ENCODE measurements at regions not wholly inside any gene's neighbourhood (a gene's known extent, or its start where the extent isn't known, plus 50 kb on each side); places are given as distances from the start of the nearest gene placed in this dataset.

- Histone ChIP-seq H3K27me3 (ENCODE audit: insufficient read depth) (no peaks in the 10 kb centered on the region), H3K79me2 (ENCODE audit: insufficient read depth) (no peaks in the 10 kb centered on the region), H3K27ac (ENCODE audit: low read depth in 2 of 2, low read length in 1 of 2) (no peak overlapping the region), H3K36me3 (replicated peaks in 1 of 2; ENCODE audit: control insufficient read depth in 1 of 2, insufficient read depth in 2 of 2, low read length in 1 of 2) (no peaks in the 10 kb centered on the region), H2AFZ (ENCODE audit: low read depth) (no peak overlapping the region), H3K9me2 (no peaks in the 10 kb centered on the region), H3K9me3 (0 out of 2 replicates have a peak, but pooled peaks cover 5% of the 10 kb centered on the region), H3K4me1 (ENCODE audit: control insufficient read depth in 1 of 2, insufficient read depth in 2 of 2, low read depth in 1 of 2, low read length in 1 of 2) (no peaks in the 10 kb centered on the region; a peak in 2 of 4 replicates), H3K4me2 (no peak overlapping the region), H4K20me1 (ENCODE audit: insufficient read depth) (no peaks in the 10 kb centered on the region), H3K9ac (no peak overlapping the region), H3F3A (replicated peaks; ENCODE audit: insufficient read depth) (peaks cover 7% of the 10 kb centered on the region), H3K4me3 (ENCODE audit: low read depth in 2 of 2, low read length in 1 of 2) (no peak overlapping the region)
- ChIA-PET POLR2A (no interaction called here), CTCF (no interaction called here)
- 15% methylated on average over 2 of the region's 2 CpGs for WGBS (ENCODE audit: low lambda C conversion rate)
- no peak for TF ChIP-seq REST (IDR thresholded peaks at IDR 0.05; ENCODE audit: low read depth, low read length)
- no peak for TF ChIP-seq FOXM1 (IDR thresholded peaks at IDR 0.05; ENCODE audit: low read depth)
- peak; percentile 44; the same call in 1 of the 2 replicates for TF ChIP-seq USF1 (IDR thresholded peaks at IDR 0.05; ENCODE audit: borderline replicate concordance, low read depth)
- DNase-seq = no peak
Measured at GRCh38 chr1:68954841-68955240, 458.0 kb upstream of the DEPDC1 start.

- TF ChIP-seq RAD21 (IDR thresholded peaks at IDR 0.05; ENCODE audit: low read length) (no peak), FOXM1 (IDR thresholded peaks at IDR 0.05; ENCODE audit: low read depth) (no peak), GATA2 (CRISPR knock-in tag; IDR thresholded peaks at IDR 0.05) (no peak), FOXJ3 (CRISPR knock-in tag; IDR thresholded peaks at IDR 0.05) (no peak), FOSL2 (IDR thresholded peaks at IDR 0.05; ENCODE audit: borderline replicate concordance, low read depth) (no peak)
- Histone ChIP-seq H3K4me3 (ENCODE audit: low read depth in 2 of 2, low read length in 1 of 2) (no peak overlapping the region), H3K27ac (ENCODE audit: low read depth in 2 of 2, low read length in 1 of 2) (no peak overlapping the region), H3F3A (replicated peaks; ENCODE audit: insufficient read depth) (peaks cover 7% of the 10 kb centered on the region), H3K9me3 (0 out of 2 replicates have a peak, but pooled peaks cover 5% of the 10 kb centered on the region), H3K4me2 (no peak overlapping the region), H4K20me1 (ENCODE audit: insufficient read depth) (no peaks in the 10 kb centered on the region), H2AFZ (ENCODE audit: low read depth) (no peak overlapping the region), H3K9me2 (no peaks in the 10 kb centered on the region), H3K27me3 (ENCODE audit: insufficient read depth) (no peaks in the 10 kb centered on the region), H3K4me1 (ENCODE audit: control insufficient read depth in 1 of 2, insufficient read depth in 2 of 2, low read depth in 1 of 2, low read length in 1 of 2) (no peaks in the 10 kb centered on the region; a peak in 2 of 4 replicates), H3K79me2 (ENCODE audit: insufficient read depth) (no peaks in the 10 kb centered on the region), H3K9ac (no peak overlapping the region), H3K36me3 (replicated peaks in 1 of 2; ENCODE audit: control insufficient read depth in 1 of 2, insufficient read depth in 2 of 2, low read length in 1 of 2) (no peaks in the 10 kb centered on the region)
- WGBS (ENCODE audit: low lambda C conversion rate) = 7% methylated on average over 5 of the region's 5 CpGs
- no peak for DNase-seq
- ChIA-PET CTCF (no interaction called here), POLR2A (no interaction called here)
Measured at GRCh38 chr1:68955424-68955823, 458.5 kb upstream of the DEPDC1 start.

DNA sequence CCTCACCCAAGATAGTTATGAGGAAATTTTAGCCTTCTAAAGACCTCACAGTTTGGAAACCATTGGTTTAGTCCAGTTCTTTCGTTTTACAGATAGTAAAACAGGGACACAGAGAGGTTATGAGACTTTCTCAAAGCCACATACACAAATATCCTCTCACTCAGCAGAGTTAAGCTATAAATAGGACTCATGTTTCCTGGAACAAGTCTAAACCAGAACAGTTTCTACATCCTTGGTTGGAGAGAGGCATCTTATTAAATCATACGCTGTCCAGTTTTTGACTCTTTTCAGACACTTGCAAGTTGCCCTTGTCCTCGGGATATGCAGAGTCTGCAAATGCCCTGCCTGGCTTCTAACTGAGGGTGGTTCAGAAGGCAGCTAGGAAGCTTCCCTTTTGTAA lies 462.1 kb upstream of the DEPDC1 start:
- no peak overlapping the region for H3K27ac ChIP-seq (ENCODE audit: low read depth in 2 of 2, low read length in 1 of 2)
- H3K27me3 ChIP-seq (ENCODE audit: insufficient read depth) = no peaks in the 10 kb centered on the region
- no peaks in the 10 kb centered on the region for H3K9me2 ChIP-seq
- no peak overlapping the region for H3K4me3 ChIP-seq (ENCODE audit: low read depth in 2 of 2, low read length in 1 of 2)
- CTCF ChIA-PET = no interaction called here
- H3K9ac ChIP-seq = no peak overlapping the region
- H4K20me1 ChIP-seq (ENCODE audit: insufficient read depth) = no peaks in the 10 kb centered on the region
- 0 out of 2 replicates have a peak, but pooled peaks cover 3% of the 10 kb centered on the region for H3K9me3 ChIP-seq
- WGBS (ENCODE audit: low lambda C conversion rate) = 47% methylated on average over 3 of the region's 3 CpGs
- H3K79me2 ChIP-seq (ENCODE audit: insufficient read depth) = no peaks in the 10 kb centered on the region
- H3F3A ChIP-seq (replicated peaks; ENCODE audit: insufficient read depth) = peaks cover 7% of the 10 kb centered on the region
- POLR2A ChIA-PET = no interaction called here
- no peaks in the 10 kb centered on the region; a peak in 2 of 4 replicates for H3K4me1 ChIP-seq (ENCODE audit: control insufficient read depth in 1 of 2, insufficient read depth in 2 of 2, low read depth in 1 of 2, low read length in 1 of 2)
- H3K36me3 ChIP-seq (replicated peaks in 1 of 2; ENCODE audit: control insufficient read depth in 1 of 2, insufficient read depth in 2 of 2, low read length in 1 of 2) = no peaks in the 10 kb centered on the region
- no peak for DNase-seq
- H2AFZ ChIP-seq (ENCODE audit: low read depth) = no peak overlapping the region
- no peak overlapping the region for H3K4me2 ChIP-seq
- TF ChIP-seq TAF1 (IDR thresholded peaks at IDR 0.05; ENCODE audit: borderline replicate concordance, low read depth, low read length) (no peak), FOXM1 (IDR thresholded peaks at IDR 0.05; ENCODE audit: low read depth) (no peak), MAX (IDR thresholded peaks at IDR 0.05; ENCODE audit: low read depth) (no peak), SIN3A (IDR thresholded peaks at IDR 0.05; ENCODE audit: borderline replicate concordance, low read depth, low read length) (no peak), NFIC (IDR thresholded peaks at IDR 0.05; ENCODE audit: borderline replicate concordance) (no peak), POLR2AphosphoS5 (IDR thresholded peaks at IDR 0.05; ENCODE audit: low read depth, low read length) (no peak), TCF12 (IDR thresholded peaks at IDR 0.05) (no peak), NRF1 (IDR thresholded peaks at IDR 0.05; ENCODE audit: low read depth, low read length) (no peak)
- TF ChIP-seq, protein P1, sequence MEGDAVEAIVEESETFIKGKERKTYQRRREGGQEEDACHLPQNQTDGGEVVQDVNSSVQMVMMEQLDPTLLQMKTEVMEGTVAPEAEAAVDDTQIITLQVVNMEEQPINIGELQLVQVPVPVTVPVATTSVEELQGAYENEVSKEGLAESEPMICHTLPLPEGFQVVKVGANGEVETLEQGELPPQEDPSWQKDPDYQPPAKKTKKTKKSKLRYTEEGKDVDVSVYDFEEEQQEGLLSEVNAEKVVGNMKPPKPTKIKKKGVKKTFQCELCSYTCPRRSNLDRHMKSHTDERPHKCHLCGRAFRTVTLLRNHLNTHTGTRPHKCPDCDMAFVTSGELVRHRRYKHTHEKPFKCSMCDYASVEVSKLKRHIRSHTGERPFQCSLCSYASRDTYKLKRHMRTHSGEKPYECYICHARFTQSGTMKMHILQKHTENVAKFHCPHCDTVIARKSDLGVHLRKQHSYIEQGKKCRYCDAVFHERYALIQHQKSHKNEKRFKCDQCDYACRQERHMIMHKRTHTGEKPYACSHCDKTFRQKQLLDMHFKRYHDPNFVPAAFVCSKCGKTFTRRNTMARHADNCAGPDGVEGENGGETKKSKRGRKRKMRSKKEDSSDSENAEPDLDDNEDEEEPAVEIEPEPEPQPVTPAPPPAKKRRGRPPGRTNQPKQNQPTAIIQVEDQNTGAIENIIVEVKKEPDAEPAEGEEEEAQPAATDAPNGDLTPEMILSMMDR (IDR thresholded peaks at IDR 0.05) = no peak
- TF ChIP-seq, protein P2, sequence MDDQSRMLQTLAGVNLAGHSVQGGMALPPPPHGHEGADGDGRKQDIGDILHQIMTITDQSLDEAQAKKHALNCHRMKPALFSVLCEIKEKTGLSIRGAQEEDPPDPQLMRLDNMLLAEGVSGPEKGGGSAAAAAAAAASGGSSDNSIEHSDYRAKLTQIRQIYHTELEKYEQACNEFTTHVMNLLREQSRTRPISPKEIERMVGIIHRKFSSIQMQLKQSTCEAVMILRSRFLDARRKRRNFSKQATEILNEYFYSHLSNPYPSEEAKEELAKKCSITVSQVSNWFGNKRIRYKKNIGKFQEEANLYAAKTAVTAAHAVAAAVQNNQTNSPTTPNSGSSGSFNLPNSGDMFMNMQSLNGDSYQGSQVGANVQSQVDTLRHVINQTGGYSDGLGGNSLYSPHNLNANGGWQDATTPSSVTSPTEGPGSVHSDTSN (IDR thresholded peaks at IDR 0.05) = no peak

All from SK-N-SH (cell line).